GM12878 (cell line): ENCODE measurements at regions not wholly inside any gene's neighbourhood (a gene's known extent, or its start where the extent isn't known, plus 50 kb on each side); places are given as distances from the start of the nearest gene placed in this dataset.

Experiments used
- ATAC-seq: fragments of 200-7000 bp; cut with Tn5 transposase; 3 replicates; pipeline ENCODE4 v1.9.1; 2020; ENCODE audit warnings: mild to moderate bottlenecking, moderate library complexity
- BruUV-seq: library from RNA; stranded (reverse); fragments of 400-500 nt; replicated peaks from 2 replicates; lab custom pipeline; 2021; lab: Mats Ljungman, UMichigan
- CTCF ChIA-PET: fragments of 300-600 bp; sonication (Branson Sonifier 250); formaldehyde crosslinking; extraction: SDS; loops from one replicate; lab custom pipeline; 2021; ENCODE audit warnings: inconsistent platforms; lab: Yijun Ruan, JAX
- POLR2A ChIA-PET: fragments of 350-600 bp; formaldehyde crosslinking; extraction: SDS; loops from one replicate; lab custom pipeline; 2021; ENCODE audit warnings: inconsistent platforms; lab: Charles Lee
- RAD21 ChIA-PET: fragments of 300-600 bp; sonication (Branson Sonifier 250); formaldehyde crosslinking; loops from one replicate; lab custom pipeline; 2023; ENCODE audit warnings: antibody characterized with exemption; ENCODE audit not compliant: unreplicated experiment; lab: Charles Lee
- SMC1A ChIA-PET: fragments of 300-600 bp; sonication (Branson Sonifier 250); formaldehyde crosslinking; loops from one replicate; lab custom pipeline; 2023; ENCODE audit not compliant: unreplicated experiment, uncharacterized antibody; lab: Charles Lee
- DNase-seq: peaks from one replicate; pipeline ENCODE4 v3.0.0-alpha.2; 2011; ENCODE audit warnings: low read depth, low spot score
- FAIRE-seq: peaks from 3 replicates; lab custom pipeline; 2011; peaks lifted over from hg19 to GRCh38; lab: Jason Lieb, UNC
- H2AFZ ChIP-seq: 2 replicates; pipeline ENCODE4 v1.6.0; 2011; ENCODE audit warnings: low read depth, low read length, control low read depth; ENCODE audit not compliant: control insufficient read depth
- H3K27ac ChIP-seq: 2 replicates; pipeline ENCODE4 v1.5.1; 2011; ENCODE audit warnings: control low read depth; ENCODE audit not compliant: control insufficient read depth, insufficient read depth
- H3K27me3 ChIP-seq, 2 experiments: replicated peaks in 1 of 2; 2 replicates each; pipeline versions ENCODE4 v1.6.0 to v1.6.1; 2011; ENCODE audit warnings: low read length in 1 of 2; ENCODE audit not compliant: control insufficient read depth in 2 of 2, insufficient read depth in 2 of 2
- H3K36me3 ChIP-seq, 2 experiments: 2 replicates each; pipeline ENCODE4 v1.5.1; 2011; ENCODE audit warnings: low read length in 1 of 2; ENCODE audit not compliant: control insufficient read depth in 2 of 2, insufficient read depth in 2 of 2
- H3K4me1 ChIP-seq: 2 replicates; pipeline ENCODE4 v1.6.1; 2011; ENCODE audit warnings: mild to moderate bottlenecking, low read length, moderate library complexity, mixed read lengths; ENCODE audit not compliant: control insufficient read depth, insufficient read depth
- H3K4me2 ChIP-seq: 2 replicates; pipeline ENCODE4 v1.6.0; 2011; ENCODE audit warnings: control low read depth; ENCODE audit not compliant: control insufficient read depth, insufficient read depth
- H3K4me3 ChIP-seq: fragments of 200-600 bp; sonication (generic); 2 replicates; pipeline ENCODE4 v1.5.1; 2016
- H3K79me2 ChIP-seq: 2 replicates; pipeline ENCODE4 v1.6.0; 2011; ENCODE audit warnings: low read length; ENCODE audit not compliant: control insufficient read depth, insufficient read depth
- H3K9ac ChIP-seq: 2 replicates; pipeline ENCODE4 v1.8.0; 2011; ENCODE audit warnings: low read length, control low read depth, mixed read lengths; ENCODE audit not compliant: control insufficient read depth, insufficient read depth
- H3K9me3 ChIP-seq: replicated peaks from 3 replicates; pipeline ENCODE4 v1.5.1; 2011; ENCODE audit warnings: mild to moderate bottlenecking, low read length; ENCODE audit not compliant: control insufficient read depth, insufficient read depth
- H4K20me1 ChIP-seq: 2 replicates; pipeline ENCODE4 v1.6.0; 2011; ENCODE audit not compliant: control insufficient read depth, insufficient read depth
- CHD2 ChIP-seq: IDR thresholded peaks from 2 replicates; pipeline ENCODE4 v1.6.1; 2011; ENCODE audit warnings: low read depth, low read length, improper control_type of control experiment, borderline replicate concordance
- NR2C2 ChIP-seq: IDR thresholded peaks from 2 replicates; pipeline ENCODE4 v1.6.1; 2011; ENCODE audit warnings: borderline replicate concordance, low read depth; ENCODE audit not compliant: control insufficient read depth, insufficient read length
- PAX5 ChIP-seq: IDR thresholded peaks from 2 replicates; pipeline ENCODE4 v1.6.1; 2011; ENCODE audit warnings: low read depth, low read length, borderline replicate concordance
- POU2F2 ChIP-seq: IDR thresholded peaks from 3 replicates; pipeline ENCODE4 v1.6.1; 2011; ENCODE audit warnings: low read depth, mild to moderate bottlenecking, low read length, borderline replicate concordance
- RB1 ChIP-seq: fragments of 450-650 bp; formaldehyde crosslinking; IDR thresholded peaks from 2 replicates; pipeline ENCODE4 v1.6.1; 2017; ENCODE audit warnings: mild to moderate bottlenecking, borderline replicate concordance
- WGBS: methylation state at CpG from one replicate; pipeline ENCODE4 v1.1.6; 2016; ENCODE audit warnings: low lambda C conversion rate; ENCODE audit not compliant: insufficient replicate concordance, insufficient coverage; ENCODE audit errors: missing lambda C conversion rate; 5-methylcytosine and 5-hydroxymethylcytosine counted together
- in situ Hi-C: fragments of 300-500 bp; cut with MboI; formaldehyde crosslinking; loops from 9 replicates; pipeline ENCODE4 v1.14.3; 2018; ENCODE audit warnings: mixed read lengths
- intact Hi-C: fragments of 100-400 bp; cut with micrococcal nuclease; formaldehyde crosslinking; loops from one replicate; pipeline ENCODE4 v1.14.2; 2022; ENCODE audit not compliant: unreplicated experiment
- TF ChIP-seq, protein P1 (sequence below): fragments of 450-650 bp; formaldehyde crosslinking; IDR thresholded peaks from 2 replicates; pipeline ENCODE4 v1.4.0; 2020; ENCODE audit warnings: mild to moderate bottlenecking, moderate library complexity
- TF ChIP-seq, protein P2 (sequence below), 3 experiments: IDR thresholded peaks in 2 of 3; conservative IDR thresholded peaks in 1 of 3; 2 replicates each; pipeline ENCODE4 v1.5.1; 2011; ENCODE audit warnings: low read depth in 3 of 3, low read length in 3 of 3, mild to moderate bottlenecking in 3 of 3, control low read depth in 2 of 3, moderate library complexity in 2 of 3, inconsistent platforms in 1 of 3, mixed read lengths in 1 of 3; ENCODE audit not compliant: control insufficient read depth in 2 of 3, insufficient read depth in 1 of 3; ENCODE audit errors: extremely low read depth in 1 of 3
- TF ChIP-seq, protein P3 (sequence below): fragments of 450-650 bp; formaldehyde crosslinking; IDR thresholded peaks from 2 replicates; pipeline ENCODE4 v1.5.0; 2022; ENCODE audit warnings: mild to moderate bottlenecking, missing genetic modification characterization
- TF ChIP-seq, protein P4 (sequence below): IDR thresholded peaks from 2 replicates; pipeline ENCODE4 v1.6.1; 2011; ENCODE audit warnings: low read depth, mild to moderate bottlenecking, low read length, moderate library complexity, borderline replicate concordance; ENCODE audit errors: extremely low read depth
- TF ChIP-seq, protein P5 (sequence below): fragments of 450-650 bp; conservative IDR thresholded peaks from 2 replicates; pipeline ENCODE4 v1.6.1; 2017; ENCODE audit warnings: mild to moderate bottlenecking, moderate library complexity

DNA sequence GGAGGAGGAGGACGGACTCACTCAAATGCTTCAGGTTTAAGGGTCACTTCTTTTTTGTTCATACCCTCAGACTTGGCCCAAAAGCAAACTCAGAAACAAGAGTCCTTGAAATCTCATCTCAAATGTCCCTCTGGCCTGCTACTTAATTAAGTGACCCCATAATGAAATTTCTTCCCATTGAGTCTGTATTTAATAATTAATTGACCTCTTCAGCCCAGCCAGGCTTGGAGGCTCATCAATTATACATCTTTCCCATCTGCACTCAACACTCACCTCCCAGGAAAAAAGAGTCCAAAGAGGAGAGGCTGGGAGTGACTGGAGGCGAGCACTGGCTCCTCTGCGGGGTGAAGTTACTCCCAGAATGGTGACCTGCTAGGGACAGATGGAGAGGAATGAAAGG, 90.5 kb upstream of the EYA2 start (continued):
- no peak for TF ChIP-seq CHD2
- TF ChIP-seq, protein P1, sequence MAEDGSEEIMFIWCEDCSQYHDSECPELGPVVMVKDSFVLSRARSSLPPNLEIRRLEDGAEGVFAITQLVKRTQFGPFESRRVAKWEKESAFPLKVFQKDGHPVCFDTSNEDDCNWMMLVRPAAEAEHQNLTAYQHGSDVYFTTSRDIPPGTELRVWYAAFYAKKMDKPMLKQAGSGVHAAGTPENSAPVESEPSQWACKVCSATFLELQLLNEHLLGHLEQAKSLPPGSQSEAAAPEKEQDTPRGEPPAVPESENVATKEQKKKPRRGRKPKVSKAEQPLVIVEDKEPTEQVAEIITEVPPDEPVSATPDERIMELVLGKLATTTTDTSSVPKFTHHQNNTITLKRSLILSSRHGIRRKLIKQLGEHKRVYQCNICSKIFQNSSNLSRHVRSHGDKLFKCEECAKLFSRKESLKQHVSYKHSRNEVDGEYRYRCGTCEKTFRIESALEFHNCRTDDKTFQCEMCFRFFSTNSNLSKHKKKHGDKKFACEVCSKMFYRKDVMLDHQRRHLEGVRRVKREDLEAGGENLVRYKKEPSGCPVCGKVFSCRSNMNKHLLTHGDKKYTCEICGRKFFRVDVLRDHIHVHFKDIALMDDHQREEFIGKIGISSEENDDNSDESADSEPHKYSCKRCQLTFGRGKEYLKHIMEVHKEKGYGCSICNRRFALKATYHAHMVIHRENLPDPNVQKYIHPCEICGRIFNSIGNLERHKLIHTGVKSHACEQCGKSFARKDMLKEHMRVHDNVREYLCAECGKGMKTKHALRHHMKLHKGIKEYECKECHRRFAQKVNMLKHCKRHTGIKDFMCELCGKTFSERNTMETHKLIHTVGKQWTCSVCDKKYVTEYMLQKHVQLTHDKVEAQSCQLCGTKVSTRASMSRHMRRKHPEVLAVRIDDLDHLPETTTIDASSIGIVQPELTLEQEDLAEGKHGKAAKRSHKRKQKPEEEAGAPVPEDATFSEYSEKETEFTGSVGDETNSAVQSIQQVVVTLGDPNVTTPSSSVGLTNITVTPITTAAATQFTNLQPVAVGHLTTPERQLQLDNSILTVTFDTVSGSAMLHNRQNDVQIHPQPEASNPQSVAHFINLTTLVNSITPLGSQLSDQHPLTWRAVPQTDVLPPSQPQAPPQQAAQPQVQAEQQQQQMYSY (CRISPR knock-in tag) = no peak
- TF ChIP-seq, protein P2, sequence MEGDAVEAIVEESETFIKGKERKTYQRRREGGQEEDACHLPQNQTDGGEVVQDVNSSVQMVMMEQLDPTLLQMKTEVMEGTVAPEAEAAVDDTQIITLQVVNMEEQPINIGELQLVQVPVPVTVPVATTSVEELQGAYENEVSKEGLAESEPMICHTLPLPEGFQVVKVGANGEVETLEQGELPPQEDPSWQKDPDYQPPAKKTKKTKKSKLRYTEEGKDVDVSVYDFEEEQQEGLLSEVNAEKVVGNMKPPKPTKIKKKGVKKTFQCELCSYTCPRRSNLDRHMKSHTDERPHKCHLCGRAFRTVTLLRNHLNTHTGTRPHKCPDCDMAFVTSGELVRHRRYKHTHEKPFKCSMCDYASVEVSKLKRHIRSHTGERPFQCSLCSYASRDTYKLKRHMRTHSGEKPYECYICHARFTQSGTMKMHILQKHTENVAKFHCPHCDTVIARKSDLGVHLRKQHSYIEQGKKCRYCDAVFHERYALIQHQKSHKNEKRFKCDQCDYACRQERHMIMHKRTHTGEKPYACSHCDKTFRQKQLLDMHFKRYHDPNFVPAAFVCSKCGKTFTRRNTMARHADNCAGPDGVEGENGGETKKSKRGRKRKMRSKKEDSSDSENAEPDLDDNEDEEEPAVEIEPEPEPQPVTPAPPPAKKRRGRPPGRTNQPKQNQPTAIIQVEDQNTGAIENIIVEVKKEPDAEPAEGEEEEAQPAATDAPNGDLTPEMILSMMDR (IDR thresholded peaks at IDR 0.05 in 2 of 3, conservative IDR thresholded peaks at IDR 0.05 in 1 of 3; ENCODE audit: control insufficient read depth in 2 of 3, extremely low read depth in 1 of 3, insufficient read depth in 1 of 3, low read depth in 3 of 3, low read length in 3 of 3) = no peak

DNA sequence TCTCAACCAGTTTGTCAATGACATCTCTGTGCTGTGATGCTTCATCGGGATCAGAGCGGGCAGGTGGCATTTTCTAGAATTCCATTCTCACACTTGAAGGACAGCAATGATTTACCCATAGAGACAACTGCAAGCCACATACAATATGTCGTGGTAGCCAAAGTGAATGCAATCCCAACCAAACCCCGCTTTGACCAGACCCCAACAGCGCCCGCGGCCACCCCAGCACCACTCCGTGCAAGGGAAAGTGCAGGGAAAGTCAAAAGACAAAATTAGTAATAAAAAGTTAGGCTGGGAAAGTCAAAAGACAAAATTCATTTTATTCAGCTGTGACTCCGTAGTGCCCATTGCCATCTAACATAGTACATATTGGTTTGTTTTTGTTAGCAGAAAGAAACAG, 88.8 kb upstream of the EYA2 start:
- Histone ChIP-seq H3K36me3 (no peaks in the 10 kb centered on the region), H3K9me3 (no peaks in the 10 kb centered on the region), H3K9ac (no peak overlapping the region), H3K4me3 (no peak overlapping the region), H2AFZ (no peak overlapping the region), H3K4me1 (no peaks in the 10 kb centered on the region), H3K27ac (no peak overlapping the region), H4K20me1 (no peaks in the 10 kb centered on the region), H3K79me2 (no peaks in the 10 kb centered on the region), H3K4me2 (no peak overlapping the region), H3K27me3 (peaks cover 0 to 1% of the 10 kb centered on the region in 2 experiments; a peak in 2 of 4 replicates)
- FAIRE-seq (no peak), ATAC-seq (no peak), DNase-seq (no peak)
- BruUV-seq = no TSS peak
- in situ Hi-C loops (no loop called here), intact Hi-C loops (no loop called here)
- POLR2A ChIA-PET = no interaction called here
- RAD21 ChIA-PET = no interaction called here
- CTCF ChIA-PET = no interaction called here
- SMC1A ChIA-PET = no interaction called here
- WGBS = 81% methylated on average over 9 of the region's 9 CpGs
- TF ChIP-seq PAX5 (no peak), NR2C2 (no peak), POU2F2 (no peak), RB1 (no peak)
- TF ChIP-seq, protein P3, sequence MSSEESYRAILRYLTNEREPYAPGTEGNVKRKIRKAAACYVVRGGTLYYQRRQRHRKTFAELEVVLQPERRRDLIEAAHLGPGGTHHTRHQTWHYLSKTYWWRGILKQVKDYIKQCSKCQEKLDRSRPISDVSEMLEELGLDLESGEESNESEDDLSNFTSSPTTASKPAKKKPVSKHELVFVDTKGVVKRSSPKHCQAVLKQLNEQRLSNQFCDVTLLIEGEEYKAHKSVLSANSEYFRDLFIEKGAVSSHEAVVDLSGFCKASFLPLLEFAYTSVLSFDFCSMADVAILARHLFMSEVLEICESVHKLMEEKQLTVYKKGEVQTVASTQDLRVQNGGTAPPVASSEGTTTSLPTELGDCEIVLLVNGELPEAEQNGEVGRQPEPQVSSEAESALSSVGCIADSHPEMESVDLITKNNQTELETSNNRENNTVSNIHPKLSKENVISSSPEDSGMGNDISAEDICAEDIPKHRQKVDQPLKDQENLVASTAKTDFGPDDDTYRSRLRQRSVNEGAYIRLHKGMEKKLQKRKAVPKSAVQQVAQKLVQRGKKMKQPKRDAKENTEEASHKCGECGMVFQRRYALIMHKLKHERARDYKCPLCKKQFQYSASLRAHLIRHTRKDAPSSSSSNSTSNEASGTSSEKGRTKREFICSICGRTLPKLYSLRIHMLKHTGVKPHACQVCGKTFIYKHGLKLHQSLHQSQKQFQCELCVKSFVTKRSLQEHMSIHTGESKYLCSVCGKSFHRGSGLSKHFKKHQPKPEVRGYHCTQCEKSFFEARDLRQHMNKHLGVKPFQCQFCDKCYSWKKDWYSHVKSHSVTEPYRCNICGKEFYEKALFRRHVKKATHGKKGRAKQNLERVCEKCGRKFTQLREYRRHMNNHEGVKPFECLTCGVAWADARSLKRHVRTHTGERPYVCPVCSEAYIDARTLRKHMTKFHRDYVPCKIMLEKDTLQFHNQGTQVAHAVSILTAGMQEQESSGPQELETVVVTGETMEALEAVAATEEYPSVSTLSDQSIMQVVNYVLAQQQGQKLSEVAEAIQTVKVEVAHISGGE (CRISPR knock-in tag) = no peak
- TF ChIP-seq, protein P4, sequence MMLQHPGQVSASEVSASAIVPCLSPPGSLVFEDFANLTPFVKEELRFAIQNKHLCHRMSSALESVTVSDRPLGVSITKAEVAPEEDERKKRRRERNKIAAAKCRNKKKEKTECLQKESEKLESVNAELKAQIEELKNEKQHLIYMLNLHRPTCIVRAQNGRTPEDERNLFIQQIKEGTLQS = no peak
- TF ChIP-seq, protein P5, sequence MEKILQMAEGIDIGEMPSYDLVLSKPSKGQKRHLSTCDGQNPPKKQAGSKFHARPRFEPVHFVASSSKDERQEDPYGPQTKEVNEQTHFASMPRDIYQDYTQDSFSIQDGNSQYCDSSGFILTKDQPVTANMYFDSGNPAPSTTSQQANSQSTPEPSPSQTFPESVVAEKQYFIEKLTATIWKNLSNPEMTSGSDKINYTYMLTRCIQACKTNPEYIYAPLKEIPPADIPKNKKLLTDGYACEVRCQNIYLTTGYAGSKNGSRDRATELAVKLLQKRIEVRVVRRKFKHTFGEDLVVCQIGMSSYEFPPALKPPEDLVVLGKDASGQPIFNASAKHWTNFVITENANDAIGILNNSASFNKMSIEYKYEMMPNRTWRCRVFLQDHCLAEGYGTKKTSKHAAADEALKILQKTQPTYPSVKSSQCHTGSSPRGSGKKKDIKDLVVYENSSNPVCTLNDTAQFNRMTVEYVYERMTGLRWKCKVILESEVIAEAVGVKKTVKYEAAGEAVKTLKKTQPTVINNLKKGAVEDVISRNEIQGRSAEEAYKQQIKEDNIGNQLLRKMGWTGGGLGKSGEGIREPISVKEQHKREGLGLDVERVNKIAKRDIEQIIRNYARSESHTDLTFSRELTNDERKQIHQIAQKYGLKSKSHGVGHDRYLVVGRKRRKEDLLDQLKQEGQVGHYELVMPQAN = no peak
